ENCODE measurements at regions not wholly inside any gene's neighbourhood (a gene's known extent, or its start where the extent isn't known, plus 50 kb on each side); places are given as distances from the start of the nearest gene placed in this dataset.

DNA sequence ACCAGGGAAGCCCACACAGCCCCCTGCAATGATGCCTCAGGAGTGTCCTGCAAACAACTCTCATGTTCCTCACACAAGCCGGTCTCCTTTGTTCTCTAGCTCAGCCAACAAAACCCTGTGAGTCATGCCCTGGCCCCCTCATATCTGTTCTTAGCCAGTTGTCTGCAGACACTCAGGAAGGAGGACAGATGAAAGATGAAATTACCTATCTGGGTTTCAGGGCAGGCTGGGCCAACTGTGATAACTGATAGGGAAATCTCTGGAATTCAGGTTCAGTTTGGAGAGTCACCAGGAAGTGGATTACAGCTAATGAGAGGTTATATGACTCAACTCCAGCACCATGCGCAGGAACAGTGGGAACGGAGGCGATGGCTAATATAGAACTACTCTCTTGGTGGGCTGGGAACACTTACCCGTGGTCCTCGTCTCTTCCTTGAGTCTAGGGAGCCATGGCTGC lies 352.0 kb upstream of the ADAMTS9 start:
- TF ChIP-seq, protein P1, sequence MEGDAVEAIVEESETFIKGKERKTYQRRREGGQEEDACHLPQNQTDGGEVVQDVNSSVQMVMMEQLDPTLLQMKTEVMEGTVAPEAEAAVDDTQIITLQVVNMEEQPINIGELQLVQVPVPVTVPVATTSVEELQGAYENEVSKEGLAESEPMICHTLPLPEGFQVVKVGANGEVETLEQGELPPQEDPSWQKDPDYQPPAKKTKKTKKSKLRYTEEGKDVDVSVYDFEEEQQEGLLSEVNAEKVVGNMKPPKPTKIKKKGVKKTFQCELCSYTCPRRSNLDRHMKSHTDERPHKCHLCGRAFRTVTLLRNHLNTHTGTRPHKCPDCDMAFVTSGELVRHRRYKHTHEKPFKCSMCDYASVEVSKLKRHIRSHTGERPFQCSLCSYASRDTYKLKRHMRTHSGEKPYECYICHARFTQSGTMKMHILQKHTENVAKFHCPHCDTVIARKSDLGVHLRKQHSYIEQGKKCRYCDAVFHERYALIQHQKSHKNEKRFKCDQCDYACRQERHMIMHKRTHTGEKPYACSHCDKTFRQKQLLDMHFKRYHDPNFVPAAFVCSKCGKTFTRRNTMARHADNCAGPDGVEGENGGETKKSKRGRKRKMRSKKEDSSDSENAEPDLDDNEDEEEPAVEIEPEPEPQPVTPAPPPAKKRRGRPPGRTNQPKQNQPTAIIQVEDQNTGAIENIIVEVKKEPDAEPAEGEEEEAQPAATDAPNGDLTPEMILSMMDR (IDR thresholded peaks at IDR 0.05) = no peak
- TF ChIP-seq POLR2A (IDR thresholded peaks at IDR 0.05) = no peak

Data from thyroid gland (tissue), 4 donors.